NCI-H82 (cell line): ENCODE measurements at regions not wholly inside any gene's neighbourhood (a gene's known extent, or its start where the extent isn't known, plus 50 kb on each side); places are given as distances from the start of the nearest gene placed in this dataset.
A peak's percentile ranks its signal among the peaks of the same experiment; 100 is the strongest.

Source experiments
- DNase-seq: peaks from one replicate; lab custom pipeline; 2025; lab: John Stamatoyannopoulos, UW

DNA sequence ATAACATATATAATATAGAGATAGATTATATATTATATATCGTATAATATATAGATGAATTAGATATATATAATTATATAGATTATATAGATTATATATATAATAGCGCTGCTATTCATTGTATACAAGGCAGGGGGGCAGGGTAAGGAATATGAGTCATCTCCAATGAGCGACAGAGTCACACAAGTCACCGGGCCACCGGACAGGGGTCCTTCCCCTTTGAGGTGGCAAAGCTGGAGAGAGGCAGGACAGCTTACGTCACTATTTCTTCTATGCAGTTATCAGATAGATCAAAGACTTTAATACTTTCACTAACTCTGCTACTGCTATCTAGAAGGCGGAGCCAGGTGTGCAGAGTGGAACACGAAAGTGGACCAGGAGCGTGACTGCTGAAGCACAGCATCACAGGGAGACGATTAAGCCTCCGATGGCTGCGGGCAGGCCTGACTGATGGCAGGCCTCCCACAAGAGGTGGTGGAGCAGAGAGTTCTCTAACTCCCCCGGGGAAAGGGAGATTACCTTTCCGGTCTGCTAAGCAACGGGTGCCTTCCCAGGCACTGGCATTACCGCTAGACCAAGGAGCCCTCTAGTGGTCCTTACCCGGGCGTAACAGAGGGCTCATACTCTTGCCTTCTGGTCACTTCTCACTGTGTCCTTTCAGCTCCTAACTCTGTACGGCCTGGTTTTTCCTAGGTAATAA is 2154.7 kb downstream of the MRPL39 start:
- DNase-seq: peak; percentile 75

DNA sequence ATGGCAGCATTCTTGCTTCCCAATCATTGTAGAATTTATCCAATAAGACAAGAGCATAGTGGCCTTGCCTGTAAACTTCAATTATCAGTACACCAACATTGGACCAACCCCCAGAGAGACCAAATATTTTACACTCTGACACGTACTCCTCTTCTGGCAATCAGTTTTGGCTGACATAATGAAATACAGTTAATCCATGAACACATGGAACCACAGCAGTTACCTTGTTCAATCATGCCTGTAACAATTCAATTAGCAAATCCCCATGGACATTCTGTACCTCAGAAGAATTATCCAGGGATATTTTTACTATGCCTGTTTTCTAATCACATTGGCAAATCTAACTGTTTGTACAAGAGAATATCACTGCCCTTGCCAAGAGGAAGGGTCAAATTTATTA is 2162.0 kb downstream of the MRPL39 start:
- DNase-seq: peak; percentile 76

DNA sequence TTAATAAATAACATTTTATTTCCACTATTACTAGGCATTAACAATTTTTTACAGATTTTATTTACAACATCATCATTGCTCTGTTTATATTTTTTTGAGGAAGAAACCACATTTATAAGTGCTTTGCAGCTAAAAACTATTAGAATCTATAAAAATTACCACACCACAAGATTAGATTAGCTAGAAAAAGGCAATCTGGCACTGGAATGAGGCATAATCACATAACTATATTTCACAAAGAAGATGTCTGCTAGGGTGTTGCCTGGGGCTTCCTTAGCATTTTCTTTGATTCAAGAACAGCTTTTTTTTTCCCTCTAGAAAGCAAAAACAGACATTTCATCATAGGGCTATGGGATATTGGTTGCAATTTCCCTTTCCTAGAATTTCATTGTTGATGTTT is 2169.2 kb downstream of the MRPL39 start:
- no peak for DNase-seq

DNA sequence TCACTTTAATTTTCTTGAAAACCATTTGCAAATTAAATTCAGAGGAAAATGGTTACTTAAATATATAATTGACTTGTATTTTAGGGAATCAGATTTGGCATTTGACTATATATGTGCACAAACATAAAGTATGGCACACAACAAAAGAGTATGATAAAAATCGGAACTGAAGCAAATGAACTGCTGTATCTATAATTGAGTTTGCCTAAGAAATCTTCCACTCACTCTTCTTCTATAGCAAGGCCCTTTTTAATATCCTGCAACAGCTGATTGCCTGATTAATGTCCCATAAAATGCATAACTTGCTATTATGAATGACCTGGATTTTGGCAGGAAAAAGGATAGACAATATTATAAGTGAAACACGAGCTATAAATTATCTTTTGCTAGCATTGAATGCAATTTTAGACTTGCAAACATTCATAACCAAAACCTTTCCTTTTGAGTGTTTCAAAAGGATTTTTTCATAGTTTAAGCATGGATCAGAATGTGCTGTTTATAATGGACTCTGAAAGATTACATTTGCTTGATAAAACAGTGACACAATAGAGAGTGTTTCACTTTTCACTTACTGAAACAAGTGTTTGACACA is 2204.3 kb downstream of the MRPL39 start:
- DNase-seq: no peak

DNA sequence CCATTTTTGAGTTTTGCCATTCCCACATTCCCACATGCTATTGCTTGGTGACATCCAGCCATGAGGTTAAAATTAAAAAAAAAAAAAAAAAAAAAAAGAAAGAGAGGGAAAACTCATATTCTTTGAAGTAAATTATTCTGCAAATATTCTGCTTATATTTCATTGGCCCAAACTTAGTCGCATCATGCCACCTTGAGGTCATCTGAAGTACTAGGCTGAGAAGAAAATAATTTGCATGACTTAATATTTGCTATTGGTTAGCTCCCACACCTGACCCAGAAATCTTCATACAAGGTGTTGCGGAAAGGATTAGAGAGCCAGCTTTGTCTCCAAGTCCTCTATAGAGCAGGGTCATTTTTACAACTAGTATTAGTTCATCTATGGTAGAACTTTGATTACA is 2206.0 kb downstream of the MRPL39 start:
- DNase-seq: peak; percentile 35

DNA sequence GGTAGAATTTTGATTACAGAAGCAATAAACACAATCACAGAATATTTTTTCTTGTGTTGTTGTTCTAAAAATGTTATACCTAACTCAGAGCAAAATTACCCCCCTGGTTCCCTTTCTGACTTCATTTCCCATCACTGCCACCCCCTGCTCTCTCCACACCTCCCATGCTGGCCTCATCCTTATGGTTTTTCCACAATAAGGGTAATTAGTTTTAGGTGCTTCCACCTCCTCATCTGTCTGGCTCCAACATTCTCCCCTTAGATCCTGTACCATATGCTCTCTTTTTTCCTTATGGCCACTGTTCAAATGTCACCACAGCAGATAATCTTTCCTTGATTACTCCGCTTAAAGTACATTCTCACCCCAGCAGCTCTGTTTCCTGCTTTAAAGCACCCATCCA is 2208.6 kb downstream of the MRPL39 start:
- peak; percentile 94 for DNase-seq

DNA sequence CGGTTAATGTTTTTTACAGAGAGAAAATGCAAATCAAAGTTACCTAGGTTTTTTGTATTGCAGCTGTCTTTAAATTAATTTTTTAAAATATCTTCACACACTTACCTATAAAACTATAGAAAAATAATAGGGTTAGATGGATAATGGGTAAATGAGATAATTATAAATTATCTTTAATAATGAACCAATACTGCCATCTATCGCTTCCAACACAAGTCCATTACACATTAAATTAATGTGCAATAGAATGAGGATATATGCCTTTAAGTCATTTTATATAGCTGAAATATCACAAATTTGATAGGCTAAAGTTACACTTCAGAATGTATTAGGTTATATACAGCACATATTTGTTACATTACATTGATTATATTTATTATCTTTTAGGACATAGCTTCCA is 2212.8 kb downstream of the MRPL39 start:
- no peak for DNase-seq

DNA sequence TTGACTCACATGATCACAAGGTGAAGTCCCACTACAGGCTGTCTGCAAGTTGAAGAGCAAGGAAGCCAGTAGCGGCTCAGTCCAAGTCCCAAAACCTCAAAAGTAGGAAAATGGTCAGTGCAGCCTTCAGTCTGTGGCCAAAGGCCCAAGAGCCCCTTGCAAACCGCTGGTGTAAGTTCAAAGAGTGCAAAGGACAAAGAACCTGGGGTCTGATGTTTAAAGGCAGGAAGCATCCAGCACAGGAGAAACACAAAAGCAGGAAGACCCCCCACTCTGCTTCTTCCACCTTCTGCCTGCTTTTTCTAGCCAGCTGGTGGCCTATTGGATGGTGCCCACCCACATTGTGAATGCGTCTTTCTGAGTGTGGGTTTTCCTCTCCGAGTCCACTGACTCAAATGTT is 2222.6 kb downstream of the MRPL39 start:
- peak; percentile 6 for DNase-seq

DNA sequence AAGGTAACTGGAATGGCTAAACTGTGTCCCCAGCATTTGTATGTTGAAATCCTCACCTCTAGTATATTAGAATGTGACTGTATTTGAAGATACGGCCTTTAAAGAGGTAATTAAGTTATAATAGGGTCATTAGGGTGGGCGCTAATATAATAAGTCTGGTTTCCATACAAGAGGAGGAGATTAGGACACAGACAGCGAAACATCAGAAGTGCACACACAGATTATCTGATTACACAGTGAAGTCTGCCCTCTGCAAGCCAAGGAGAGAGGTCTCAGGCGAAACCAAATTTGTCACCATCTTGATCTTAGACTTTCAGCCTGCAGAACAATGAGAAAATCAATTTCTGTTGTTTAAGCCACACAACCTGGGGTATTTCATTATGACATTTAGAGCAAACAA is 2233.1 kb downstream of the MRPL39 start:
- peak; percentile 83 for DNase-seq

DNA sequence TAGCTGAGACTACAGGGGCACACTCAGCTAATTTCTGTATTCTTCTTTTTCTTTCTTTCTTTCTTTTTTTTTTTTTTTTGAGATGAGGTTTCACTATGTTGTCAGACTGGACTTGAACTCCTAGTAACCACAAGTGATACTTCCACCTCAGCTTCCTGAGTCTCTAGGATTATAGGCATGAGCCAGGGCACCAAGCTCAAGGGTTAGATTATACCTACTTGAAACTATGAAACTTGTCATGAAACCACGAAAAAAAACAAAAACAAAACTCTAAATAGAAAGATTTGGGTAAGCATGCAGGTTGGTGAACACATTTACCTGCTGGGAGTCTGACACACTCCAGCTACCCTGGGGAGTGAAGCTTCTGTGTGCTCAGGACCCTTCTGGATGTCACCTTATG is 2250.4 kb downstream of the MRPL39 start:
- DNase-seq: no peak

DNA sequence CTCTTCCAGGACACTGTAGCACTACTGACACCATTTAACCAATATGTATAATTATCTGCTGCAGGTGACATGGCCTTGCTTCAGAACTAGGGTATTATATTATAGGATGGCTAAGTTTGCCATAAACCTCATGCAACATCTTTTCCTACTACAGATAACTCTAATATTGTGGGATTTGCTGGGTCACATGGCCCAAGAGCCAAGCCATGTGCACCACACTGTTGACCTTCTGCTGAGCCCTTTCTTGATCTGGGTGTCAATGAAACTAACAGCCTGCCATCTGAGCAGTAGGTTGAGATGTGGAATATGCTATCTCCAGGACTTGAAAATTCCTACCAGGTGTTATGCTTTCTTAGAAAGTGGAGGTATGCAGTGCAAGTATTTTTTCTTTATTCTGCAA is 2291.1 kb downstream of the MRPL39 start:
- no peak for DNase-seq

DNA sequence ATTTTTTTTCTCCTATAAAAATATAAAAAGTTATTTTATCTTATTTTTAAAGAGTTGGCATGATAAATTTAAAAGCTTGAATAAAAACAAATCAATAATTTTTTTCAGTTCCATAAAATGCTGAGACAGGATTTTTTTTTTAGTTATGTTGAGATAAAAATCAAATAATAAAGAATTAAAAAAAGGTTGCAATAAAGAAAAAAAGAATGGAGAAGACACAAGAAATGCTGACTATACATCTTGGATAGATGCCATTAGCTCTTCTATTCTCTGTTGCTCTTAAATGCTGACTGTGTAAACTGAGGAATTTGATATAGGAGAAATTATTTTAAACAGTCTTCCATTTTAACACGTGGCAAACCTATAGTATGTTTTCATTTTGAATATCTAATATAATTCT is 2298.5 kb downstream of the MRPL39 start:
- DNase-seq: no peak

DNA sequence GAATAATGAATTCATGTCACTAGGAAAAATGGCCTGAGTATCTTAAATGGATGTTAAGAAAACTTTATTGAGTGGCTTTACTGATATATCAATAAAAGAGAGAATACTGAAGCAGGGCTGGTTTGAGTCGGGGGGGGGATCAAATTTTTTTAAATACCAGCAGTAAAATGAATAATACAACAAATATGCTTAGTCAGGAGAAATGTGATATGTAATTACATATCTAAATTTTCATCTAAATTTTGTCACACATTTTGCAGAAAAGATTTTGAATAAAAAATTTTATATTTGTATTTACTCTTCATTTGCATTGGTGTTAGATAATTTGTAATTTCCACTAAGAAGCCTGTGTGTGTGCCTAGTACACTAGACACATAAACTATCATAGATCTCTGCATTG is 2300.2 kb downstream of the MRPL39 start:
- DNase-seq: no peak

DNA sequence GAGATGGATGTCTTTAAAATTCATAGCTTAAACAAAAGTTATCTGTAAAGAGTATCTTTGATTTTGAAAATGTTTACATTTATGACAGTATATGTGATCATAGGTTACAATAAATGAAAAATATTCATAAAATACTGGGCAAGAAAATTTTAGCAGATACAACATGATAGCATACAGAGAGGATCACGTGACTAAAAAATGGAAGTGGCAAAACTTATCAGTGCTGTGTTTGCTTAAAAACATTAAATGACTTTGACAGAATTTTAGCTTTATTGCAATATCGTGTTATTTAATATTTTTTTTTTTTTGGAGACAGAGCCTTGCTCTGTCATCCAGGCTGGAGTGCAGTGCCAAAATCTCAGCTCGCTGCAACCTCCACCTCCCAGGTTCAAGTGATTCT is 2294.1 kb downstream of the NCAM2 start:
- no peak for DNase-seq

DNA sequence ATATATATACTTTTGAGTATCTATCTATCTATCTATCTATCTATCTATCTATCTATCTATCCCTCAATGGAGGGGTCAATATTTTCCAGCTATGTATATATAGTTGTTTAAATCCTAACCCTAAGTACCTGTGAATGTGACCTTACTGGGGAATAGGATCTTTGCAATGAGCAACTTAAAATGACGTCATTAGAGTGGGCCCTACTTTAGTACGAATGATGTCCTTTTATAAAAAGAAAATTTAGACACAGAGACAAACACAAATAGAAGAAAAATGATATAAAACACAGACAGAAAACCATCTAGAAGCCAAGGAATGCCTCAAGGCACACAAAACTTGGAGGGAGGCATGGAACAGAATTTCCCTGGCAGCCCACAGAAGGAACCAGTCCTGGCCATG is 2283.7 kb downstream of the NCAM2 start:
- DNase-seq: no peak

DNA sequence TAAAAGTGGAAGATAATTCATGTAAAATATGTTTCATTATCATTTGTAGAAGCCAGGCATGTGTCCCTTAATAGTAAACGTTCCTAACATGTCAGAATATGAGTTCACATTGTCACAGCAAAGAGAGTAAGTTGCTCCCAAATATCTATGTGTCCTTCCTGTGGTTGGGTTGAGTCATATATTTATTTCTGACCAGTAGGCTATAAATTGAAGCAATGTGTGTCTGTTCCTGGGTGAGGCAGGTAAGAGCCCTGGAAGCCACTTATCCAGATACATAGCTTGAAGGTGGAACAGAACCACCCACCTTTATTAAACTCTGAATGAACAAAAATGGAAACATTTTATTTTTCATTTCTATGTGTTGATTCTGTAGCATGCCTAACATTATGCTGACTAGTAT is 2251.6 kb downstream of the NCAM2 start:
- no peak for DNase-seq

DNA sequence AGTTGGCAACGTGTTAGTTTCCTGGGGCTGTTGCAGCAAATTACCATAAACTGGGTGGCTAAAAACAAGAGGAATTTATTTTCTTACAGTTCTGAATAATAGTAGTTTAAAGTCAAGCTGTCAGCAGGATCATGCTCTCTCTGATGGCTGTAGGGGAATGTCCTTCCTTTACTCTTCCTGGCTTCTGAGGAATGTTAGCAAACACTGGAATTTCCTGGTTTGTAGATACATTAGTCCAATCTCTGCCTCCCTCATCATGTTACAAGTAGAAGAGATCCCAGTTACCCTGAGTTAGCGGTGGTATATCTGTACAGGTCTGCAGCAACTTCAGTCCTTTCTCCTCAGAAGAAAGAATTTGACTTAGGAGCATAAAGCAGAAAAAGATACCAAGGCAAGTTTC is 2249.1 kb downstream of the NCAM2 start:
- no peak for DNase-seq

DNA sequence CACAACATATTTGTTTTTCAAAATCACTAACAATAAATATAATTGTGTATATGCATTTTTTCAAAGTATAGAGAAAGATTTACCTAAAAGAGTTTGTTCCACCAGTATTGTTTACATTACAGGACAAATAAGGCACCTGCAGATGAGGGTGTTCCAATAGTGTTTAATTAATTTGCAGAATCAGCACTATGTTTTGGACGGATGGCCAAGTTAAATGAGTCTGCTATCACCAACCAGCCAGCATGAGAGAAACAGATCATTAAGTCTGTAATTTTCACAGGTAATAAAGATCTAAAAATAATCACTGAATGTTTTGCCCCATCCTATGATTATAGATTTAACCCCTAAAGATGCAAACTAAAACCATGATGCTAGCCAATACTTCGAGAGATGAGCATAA is 2247.0 kb downstream of the NCAM2 start:
- no peak for DNase-seq

DNA sequence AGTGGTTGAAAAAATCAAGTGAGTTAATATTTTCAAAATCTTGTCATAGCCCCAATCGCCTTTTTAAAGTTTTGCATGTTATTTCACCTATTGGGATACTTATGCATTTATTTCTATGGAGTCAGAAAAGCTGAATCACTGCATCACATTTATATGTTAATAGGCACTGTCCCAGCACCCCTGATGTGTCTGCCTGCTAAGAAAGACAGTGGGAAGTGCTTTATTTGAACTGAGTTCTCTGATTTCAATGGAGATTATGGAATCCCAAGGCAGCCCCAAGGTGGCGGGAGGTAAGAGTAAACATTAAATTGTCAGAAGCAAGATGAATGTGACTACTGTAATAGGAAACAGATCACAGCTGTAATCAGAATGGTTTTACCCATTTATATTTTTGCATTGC is 2225.7 kb downstream of the NCAM2 start:
- DNase-seq: no peak

DNA sequence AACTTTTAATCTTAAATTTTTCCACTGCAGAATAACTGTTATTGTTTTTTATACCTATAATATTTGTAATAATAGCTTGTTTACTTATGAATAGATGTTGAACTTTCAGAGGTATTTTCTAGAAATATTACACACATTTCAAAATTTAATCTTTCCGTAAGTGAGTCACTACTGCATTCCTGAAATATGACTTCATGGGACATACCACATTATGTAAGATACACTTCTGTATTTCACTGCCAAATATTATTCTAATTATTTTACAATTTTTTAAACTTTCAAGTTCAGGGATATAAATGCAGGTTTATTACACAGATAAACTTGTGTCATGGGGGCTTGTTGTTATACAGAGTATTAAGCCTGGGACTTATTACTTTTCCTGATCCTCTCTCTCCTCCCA is 2220.5 kb downstream of the NCAM2 start:
- no peak for DNase-seq

DNA sequence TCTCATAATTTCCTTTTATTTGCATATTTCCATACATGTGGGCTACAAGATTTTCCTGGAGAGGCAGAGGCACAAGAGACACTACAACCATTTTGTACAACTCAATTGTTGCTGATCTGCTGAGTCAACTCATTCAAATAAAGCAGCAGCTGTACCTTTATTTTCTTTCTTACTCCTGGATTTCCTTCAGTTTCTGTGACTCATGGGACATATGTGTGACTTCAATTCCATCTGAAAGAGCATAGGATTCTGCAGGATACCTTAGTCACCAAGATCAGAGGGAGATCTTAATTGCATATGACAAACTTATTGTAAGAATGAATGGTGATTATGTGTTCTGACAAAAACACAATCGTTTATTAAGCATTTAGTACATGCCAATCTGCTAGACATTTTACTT is 2219.4 kb downstream of the NCAM2 start:
- DNase-seq: no peak

DNA sequence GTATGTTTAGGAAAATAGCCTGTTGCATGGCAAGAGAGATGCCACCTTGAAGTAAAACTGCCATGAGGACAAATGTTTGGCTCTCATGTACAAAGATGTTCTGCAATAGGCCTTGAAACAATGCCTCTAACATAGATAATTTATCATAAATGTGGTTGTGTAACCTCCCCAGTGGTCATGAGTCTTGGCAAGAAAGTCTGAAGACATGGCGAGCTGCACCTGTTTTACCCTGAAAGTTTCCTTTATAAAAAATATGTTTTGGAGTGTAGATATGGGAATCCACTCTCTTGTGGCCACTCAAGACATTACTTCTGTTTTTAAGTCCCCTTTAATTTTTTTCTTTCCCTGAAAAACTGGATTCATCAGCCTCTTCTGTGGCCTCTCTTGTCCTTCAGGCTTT is 2217.1 kb downstream of the NCAM2 start:
- DNase-seq: no peak
